Epidermal melanocyte (primary cell): ENCODE measurements at regions not wholly inside any gene's neighbourhood (a gene's known extent, or its start where the extent isn't known, plus 50 kb on each side); places are given as distances from the start of the nearest gene placed in this dataset.
"Not testable (repeated sequence)": the region's sequence is repeated elsewhere in the genome, so short reads cannot be mapped to it uniquely, and the experiment has no call there.

Experiments
- DNase-seq: peaks from one replicate; pipeline ENCODE4 v3.0.0; 2011; ENCODE audit warnings: low spot score; ENCODE audit not compliant: insufficient read length

- not testable (repeated sequence) for DNase-seq
Measured at GRCh38 chr18:7178568-7178967, 52.3 kb upstream of the LRRC30 start.

DNA sequence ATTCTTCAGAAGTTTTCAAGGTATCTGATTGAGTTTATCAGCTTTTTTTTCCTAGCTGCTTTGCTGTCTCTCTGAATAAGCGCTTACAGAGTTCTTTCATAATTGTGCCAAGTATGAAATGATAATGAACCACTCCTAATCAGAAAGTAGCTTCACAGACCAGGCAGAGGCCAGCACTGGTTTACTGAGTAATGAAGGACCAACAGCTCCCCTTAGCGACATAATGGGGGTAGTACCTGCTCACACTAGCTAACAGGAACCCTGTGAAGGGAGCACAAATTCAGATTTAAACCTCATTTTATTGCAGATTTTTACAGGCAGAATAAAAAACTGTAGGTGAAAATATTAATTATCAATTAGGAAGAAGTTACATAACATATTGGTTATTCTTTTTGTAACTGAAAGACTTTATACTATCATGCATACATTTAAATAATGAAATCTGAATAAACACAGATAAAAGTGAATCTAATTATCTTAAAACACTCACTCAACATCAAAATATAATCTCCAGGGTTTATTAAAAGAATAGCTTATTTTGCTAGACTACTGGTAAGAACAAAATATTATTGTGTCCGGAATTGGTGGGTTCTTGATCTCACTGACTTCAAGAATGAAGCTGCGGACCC is 53.7 kb upstream of the LRRC30 start:
- peak; percentile 72 for DNase-seq

- DNase-seq = no peak
Measured at GRCh38 chr18:7174344-7175095, 56.4 kb upstream of the LRRC30 start.

- no peak for DNase-seq
Measured at GRCh38 chr18:7173216-7173615, 55.6 kb upstream of the LAMA1 start.

DNA sequence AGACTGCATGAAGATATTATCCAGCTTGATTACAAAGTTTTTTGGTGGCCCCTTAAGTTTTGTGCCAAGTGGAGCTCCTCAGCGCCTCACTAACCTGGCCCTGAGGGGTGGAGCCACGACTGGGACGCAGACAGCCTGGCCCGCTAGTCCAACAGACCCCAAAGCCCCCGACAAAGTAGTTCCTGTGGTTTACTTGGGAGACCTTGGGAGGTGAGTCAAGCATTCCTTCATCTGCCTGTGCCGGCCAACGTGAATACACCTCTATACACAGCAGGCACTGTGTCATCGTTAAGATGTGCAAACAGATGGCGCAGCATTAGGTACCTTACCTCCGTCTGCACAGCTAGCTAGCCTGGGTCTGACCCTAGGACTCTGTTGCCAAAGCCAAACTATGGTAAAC is 55.0 kb upstream of the LAMA1 start:
- no peak for DNase-seq

DNA sequence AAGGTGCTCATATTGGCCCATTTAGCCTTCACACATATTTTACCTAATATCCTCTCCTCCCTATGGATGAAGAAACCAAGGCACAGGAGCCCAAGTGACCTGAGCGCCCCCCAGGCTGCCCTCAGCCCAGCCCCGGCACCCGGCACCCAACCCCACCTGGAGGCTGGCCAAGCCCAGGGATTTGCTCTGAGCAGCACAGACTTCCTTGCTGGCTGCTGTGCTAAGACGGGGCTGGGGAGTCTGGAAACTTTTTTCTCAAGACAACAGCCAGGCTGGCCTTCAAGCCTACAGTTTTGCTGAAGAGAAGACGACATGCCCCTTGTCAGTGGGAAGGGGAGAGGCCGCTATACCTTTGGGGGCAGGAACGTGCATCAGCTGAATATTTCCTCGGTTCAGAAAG is 52.7 kb upstream of the LAMA1 start:
- no peak for DNase-seq

GRCh38 chr18:7169601-7170000 is 52.0 kb upstream of the LAMA1 start:
- no peak for DNase-seq

GRCh38 chr18:7168408-7168807 is 50.8 kb upstream of the LAMA1 start:
- DNase-seq = no peak
